Fibroblast of skin of left quadriceps (primary cell): ENCODE measurements at regions not wholly inside any gene's neighbourhood (a gene's known extent, or its start where the extent isn't known, plus 50 kb on each side); places are given as distances from the start of the nearest gene placed in this dataset.

Source experiments
- DNase-seq, 2 experiments: peaks; one replicate each; pipeline ENCODE4 v3.0.0-alpha.2; 2013; ENCODE audit warnings: low read depth in 2 of 2

DNA sequence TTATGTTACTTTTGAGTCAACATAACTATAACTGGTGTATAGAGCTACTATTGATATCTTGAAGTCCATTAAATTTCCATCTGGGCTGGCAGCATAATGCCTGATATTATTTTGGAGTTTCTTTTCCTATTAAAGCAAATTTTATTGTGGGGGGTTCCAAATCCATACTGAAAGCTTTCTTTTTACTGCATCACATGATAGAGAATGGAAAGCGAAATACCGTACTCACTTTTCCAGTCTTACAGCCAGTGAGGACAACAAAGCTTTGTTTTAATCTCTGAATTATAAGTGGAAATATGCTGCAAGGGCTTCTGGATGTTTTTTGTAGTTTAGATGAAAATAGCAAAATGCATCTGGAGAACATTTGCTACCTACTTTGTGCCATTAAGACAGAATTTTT is 477.5 kb upstream of the SEMA3D start:
- DNase-seq = no peak

- DNase-seq = no peak
Measured at GRCh38 chr7:85659364-85659763, 472.5 kb upstream of the SEMA3D start.

GRCh38 chr7:85655252-85655651 is 468.4 kb upstream of the SEMA3D start:
- no peak for DNase-seq

DNA sequence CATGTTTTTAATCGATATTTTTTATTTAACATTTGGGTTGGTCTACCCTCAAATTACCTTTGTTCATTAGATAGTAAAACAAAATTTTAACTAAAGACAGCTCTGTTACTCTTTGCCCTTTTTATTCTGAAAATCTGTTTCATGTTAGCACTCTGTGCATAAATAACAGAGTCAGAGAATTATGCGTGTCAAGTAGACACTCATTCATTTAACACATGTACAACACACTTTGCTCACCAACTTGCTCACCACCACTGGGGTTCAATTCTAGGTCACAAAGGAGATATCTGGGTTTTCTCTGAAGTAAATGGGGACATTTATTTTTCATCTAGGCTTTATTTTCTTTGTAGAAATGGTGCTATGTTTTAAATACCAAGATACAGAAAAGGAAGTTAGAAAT is 457.4 kb upstream of the SEMA3D start:
- DNase-seq = no peak

GRCh38 chr7:85641331-85641730 is 454.5 kb upstream of the SEMA3D start:
- no peak for DNase-seq

- DNase-seq = no peak
Measured at GRCh38 chr7:85638394-85638793, 451.5 kb upstream of the SEMA3D start.

DNA sequence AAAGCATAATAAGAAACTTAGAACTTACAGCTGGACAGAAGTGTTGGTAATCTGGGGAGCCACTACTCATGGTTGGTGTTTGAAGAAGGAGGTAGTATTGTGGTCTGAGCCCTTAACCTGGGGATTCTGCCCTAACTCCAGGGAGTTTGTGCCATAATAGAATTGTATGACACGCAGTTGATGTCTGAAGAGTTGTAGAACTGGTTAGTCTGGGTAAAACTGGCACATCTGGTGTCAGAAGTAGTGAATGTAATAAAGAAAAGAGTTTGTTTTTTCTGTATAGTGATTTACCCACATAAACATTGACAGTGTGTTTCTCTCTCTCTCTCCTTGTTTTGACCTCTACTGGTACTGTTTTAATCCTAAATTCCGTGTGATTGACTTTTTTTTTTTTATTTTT is 448.1 kb upstream of the SEMA3D start:
- DNase-seq = no peak

- DNase-seq = no peak
Measured at GRCh38 chr7:85630904-85631600, 444.2 kb upstream of the SEMA3D start.

DNA sequence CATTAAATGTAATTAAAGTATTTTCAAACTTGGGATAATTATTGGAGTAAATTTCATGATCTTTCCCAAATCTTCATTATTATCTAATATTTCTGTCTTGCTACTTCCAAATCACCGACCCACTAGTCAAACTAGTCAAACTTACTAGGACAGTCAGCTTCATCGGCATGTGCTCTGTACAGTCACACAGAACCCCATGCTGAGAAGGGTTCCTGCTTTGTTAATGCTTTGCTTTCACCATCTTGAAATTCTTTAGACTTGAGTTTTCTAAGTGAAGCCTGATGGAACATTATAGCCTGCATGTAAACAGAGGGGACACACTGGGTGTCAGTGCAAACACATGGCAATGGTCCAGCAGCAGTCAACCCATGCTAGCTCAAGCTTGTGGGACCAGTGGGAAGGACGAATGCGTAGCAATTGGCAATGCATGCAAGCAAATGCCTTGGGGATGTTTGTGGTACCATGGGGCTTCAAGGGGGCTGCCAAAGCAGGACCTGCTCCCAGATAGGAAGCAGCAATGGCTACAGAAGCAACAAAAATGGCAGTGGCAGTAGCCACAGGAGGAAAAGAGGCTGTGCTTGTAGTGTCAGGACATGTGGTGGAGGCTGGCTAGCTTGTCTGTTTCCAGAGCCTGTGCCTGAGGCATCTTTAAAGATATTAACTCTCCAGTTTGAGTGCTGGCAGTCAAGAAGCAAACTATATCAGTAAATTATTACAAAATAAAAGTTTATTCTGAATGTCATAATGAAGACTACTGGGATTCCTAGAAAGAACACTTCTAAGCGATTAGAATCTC is 441.1 kb upstream of the SEMA3D start:
- DNase-seq = no peak

GRCh38 chr7:85622059-85622458 is 435.2 kb upstream of the SEMA3D start:
- no peak for DNase-seq

DNA sequence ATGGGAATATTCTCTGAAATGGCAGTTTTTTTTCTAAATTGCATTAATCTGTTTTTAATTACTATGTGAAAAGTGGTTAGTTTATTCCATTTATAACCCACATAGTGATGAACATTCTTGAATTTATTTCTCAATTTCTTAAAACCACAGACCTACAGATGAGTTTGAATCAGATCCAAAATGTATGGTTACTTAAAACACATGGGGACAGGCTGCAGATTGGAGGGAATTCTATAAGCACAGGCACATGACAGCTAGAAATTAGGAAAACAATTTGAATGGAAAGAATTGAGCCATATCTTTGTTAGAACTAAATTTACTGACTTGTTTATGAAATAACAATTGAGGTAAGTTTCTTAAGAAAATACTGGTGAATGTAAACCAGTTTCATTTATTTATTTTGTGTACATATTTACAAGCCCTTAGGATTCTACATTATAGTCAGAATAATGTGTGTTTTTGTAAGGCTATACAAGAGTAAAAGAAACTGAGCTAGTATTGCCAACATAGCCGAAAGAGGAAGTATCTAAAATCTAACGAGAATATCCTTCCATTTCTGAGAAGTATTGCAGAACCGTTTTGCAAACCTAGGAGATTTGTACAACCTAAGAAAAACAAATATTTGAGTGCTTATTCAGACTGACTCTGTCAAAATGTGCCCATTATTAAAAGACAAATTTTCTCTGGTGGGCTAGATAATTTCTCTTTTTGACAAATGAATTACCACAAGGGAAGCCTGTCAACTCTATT is 434.3 kb upstream of the SEMA3D start:
- peak; percentile 77 to 78 for DNase-seq

GRCh38 chr7:85619236-85619635 is 432.4 kb upstream of the SEMA3D start:
- no peak for DNase-seq

- no peak for DNase-seq
Measured at GRCh38 chr7:85614684-85615083, 427.8 kb upstream of the SEMA3D start.

DNA sequence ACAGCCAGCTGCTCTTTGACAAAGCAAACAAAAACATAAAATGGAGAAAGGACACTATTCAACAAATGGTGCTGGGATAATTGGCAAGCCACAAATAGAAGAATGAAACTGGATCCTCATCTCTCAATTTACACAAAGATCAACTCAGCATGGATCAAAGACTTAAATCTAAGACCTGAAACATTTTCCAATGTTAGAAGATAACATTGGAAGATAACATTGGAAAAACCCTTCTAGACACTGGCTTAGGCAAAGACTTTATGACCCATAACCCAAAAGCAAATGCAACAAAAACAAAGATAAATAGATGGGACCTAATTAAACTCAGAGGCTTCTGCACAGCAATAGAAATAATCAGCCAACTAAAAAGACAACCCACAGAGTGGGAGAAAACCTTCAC is 425.7 kb upstream of the SEMA3D start:
- DNase-seq = no peak

DNA sequence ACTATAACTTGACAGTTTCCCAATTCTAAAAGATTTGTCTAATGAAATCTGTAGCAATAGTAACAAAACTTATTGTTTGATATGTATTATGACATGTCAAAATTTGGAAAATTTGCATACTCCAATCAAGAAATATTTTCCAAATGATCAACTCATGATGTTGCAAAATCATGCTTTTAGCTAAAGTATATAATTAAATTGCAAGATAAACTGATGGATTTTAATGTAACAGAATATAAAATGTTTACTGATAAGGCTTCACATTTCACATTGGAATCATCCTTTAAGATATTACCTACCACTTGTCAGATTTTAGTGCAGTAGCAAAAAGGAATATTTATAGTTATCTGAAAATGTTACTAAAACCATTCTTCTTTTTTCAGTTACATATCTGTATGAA is 421.9 kb upstream of the SEMA3D start:
- DNase-seq = no peak

DNA sequence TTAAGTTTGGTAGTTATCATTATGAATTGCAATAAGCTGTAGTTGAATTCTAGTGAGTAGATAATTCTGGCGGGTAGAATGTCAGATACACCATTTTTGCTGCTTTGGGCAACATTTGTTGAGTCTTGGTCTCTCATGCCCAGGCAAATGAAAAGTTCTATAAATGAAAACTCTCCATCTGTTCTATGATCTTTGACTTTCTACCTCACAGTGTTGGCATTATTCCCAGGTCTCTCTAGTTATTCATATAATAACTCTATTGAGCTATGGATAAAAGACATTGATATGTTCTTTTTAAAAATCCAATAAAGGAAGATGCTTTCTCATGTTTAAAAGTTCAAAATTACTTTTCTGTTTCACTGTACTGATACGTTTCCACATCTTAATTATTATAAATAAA is 415.3 kb upstream of the SEMA3D start:
- DNase-seq = no peak

DNA sequence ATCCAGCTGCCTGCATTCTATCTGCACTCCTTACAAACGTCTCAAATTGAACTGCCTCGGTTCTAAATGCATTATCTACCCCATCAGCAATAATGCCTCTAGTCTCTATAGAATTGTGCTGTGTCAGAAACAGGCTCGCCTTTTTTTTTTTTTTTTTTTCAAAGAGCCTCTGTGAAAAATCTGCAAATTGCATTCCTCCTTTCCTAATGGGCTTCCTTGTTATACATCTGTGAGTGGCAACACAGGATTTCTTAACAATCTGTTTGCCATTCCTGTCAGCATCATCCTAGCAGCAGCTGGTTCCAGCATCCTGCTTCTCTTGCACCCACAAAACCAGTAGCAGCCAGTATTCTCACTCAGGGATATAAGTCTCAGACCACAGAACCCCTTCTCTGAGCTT is 413.5 kb upstream of the SEMA3D start:
- DNase-seq = no peak

DNA sequence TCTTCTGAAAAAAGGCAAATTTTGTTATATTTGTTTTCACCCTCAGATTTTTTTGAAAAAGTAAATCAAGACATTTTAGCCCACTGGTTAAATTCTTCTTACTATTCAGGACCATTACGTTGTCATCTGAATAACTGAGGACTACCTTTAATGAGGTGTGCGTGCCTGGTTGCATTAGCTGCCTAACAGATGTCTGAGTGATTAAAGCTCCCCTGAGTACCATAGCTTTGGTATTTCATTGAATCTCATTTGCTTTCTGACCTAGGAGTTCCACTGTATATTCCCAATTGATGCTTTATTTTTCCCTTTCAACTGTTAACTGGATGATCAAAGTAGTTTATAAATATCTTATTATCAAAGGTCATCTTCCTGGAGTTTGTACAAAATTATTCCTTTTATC is 410.0 kb upstream of the SEMA3D start:
- DNase-seq = no peak

GRCh38 chr7:85595750-85596178 is 408.9 kb upstream of the SEMA3D start:
- DNase-seq = peak in 1 of 2 experiments; percentile 59

DNA sequence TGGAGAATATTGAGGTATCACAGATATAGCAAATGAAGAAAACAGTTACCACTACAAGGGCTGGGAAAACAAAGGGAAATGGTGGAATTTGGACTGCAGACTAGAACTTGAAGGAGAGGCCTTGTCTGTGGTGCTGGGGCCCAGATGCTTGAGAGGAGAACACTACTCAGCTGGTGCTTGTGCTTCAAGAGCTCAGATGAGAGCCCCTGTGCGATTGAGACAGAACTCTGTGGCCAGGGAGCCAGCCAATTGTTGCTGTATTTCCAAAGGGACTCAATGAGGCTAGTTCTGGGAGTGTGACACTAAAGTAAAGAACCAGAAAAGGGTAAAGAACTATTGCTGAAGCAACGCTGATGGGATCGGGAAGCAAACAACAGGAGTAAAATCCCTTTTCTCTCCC is 406.5 kb upstream of the SEMA3D start:
- no peak for DNase-seq

DNA sequence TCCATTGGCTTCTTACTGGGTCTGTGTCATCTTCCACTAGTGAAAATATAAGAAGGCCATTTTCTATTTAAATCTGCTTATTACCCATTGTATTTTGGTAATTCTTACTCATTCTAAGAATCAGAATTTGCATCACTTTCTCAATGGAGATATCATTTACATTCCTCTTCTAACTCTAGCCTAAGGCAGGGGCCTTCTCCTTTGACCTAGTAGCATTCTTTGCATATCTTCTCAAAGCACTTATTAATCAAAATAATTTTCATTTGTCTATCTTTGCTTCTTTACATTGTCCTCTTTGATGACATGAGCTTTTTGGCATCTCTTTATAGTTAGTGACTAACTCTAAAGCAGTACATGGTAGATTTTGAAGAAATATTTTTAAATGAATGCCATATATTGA is 400.9 kb upstream of the SEMA3D start:
- DNase-seq = no peak

GRCh38 chr7:85586091-85586490 is 399.2 kb upstream of the SEMA3D start:
- DNase-seq = no peak
